Astrocyte of the spinal cord (primary cell): ENCODE measurements at regions not wholly inside any gene's neighbourhood (a gene's known extent, or its start where the extent isn't known, plus 50 kb on each side); places are given as distances from the start of the nearest gene placed in this dataset.

Source experiments
- DNase-seq: peaks from one replicate; pipeline ENCODE4 v3.0.0; 2011; ENCODE audit warnings: low read depth, low spot score
- H3K4me3 ChIP-seq: 2 replicates; pipeline ENCODE4 v1.5.1; 2011; ENCODE audit warnings: low read depth, mild to moderate bottlenecking, low read length, moderate library complexity
- in situ Hi-C: cut with HindIII; loops from 2 replicates; pipeline ENCODE4 v1.10.0; 2017; ENCODE audit warnings: low sequenced_read_pairs
- TF ChIP-seq, protein P1 (sequence below): IDR thresholded peaks from 2 replicates; pipeline ENCODE4 v1.5.1; 2012; ENCODE audit warnings: low read depth, mild to moderate bottlenecking, low read length, inconsistent platforms

DNA sequence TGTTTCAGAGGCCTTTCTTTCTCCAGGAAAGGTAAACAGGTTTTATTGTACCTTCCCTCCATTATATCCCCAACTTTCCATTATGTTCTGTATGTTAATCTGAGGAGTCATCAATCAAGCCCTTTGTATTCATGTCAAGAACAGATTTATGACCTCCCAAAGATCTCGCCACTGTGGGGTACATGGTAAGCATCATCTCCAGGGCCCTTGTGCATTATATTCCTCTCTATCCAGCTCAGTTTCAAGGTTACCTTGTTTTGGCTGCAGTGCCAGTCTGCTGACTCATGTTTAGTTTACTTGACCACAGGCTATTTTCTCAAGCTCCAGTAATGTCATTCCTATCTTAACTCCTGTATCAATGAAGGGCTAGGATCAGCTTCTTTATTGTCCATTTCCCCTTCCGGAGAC, 125.1 kb upstream of the FRMPD4 start:
- in situ Hi-C loops: no loop called here
- TF ChIP-seq, protein P1, sequence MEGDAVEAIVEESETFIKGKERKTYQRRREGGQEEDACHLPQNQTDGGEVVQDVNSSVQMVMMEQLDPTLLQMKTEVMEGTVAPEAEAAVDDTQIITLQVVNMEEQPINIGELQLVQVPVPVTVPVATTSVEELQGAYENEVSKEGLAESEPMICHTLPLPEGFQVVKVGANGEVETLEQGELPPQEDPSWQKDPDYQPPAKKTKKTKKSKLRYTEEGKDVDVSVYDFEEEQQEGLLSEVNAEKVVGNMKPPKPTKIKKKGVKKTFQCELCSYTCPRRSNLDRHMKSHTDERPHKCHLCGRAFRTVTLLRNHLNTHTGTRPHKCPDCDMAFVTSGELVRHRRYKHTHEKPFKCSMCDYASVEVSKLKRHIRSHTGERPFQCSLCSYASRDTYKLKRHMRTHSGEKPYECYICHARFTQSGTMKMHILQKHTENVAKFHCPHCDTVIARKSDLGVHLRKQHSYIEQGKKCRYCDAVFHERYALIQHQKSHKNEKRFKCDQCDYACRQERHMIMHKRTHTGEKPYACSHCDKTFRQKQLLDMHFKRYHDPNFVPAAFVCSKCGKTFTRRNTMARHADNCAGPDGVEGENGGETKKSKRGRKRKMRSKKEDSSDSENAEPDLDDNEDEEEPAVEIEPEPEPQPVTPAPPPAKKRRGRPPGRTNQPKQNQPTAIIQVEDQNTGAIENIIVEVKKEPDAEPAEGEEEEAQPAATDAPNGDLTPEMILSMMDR: no peak
- DNase-seq: peak; percentile 66
- H3K4me3 ChIP-seq: no peak overlapping the region

DNA sequence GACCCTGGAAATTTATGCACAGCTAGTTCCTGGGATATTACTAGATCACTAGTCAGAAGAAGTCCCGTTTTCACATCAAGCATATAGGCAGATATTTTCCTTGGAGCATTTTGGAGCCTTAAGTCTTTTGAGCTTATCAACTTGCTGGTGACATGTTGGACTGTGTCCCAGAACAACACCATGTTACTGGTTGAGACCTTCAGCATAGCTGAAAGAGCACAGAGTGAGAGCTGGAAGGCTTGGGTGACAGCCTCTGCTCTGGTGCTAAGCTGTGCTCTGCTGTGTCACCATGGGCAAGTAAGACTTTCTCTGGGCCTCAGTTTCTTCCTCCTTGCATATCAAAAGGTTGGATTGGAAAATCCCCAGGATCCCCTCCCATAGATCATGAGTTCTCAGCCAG, 116.6 kb upstream of the FRMPD4 start:
- TF ChIP-seq, protein P1: no peak
- no peak overlapping the region for H3K4me3 ChIP-seq
- in situ Hi-C loops: no loop called here
- no peak for DNase-seq

DNA sequence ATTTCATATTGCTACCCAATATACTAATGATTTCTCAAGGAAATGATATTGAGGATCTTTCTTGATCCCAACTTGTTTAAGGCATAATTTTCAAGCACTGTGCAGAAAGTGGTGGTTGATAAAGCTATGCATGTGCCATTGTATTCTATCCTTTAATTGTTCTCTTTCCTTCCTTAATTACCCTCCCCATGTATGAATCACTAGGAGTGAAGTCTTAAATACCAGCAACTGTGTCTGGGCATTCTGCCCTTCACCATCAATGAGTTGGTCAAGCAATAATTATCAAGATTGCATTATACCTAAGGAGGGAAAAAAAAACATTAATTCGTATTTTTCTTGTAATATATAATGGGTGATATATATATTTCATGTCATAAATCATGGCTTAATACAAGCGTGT, 111.8 kb upstream of the FRMPD4 start:
- DNase-seq: peak; percentile 12
- in situ Hi-C loops: no loop called here
- H3K4me3 ChIP-seq: no peak overlapping the region
- TF ChIP-seq, protein P1: no peak

- no peak overlapping the region for H3K4me3 ChIP-seq
- TF ChIP-seq, protein P1: no peak
- in situ Hi-C loops: no loop called here
- no peak for DNase-seq
Measured at GRCh38 chrX:12032082-12032481, 106.2 kb upstream of the FRMPD4 start.

DNA sequence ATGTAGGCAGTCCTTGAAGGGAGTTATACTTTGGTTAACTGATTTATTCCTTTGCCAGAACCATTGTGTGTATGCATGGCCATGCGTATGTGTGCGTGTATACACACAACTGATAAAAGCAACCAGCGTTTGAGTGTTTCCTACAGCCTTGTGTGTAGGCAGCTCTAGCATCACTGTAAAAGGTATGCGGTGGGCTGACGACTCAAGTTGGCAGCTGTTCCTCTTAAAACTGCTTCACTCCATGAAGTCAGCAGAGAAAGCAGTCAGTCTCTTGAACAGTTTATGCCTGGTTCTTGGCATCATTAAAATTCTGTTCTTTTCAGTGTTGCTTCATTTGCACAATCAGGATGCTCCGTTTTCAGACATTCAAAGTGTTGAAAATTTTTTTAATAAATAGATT, 103.5 kb upstream of the FRMPD4 start:
- in situ Hi-C loops: no loop called here
- TF ChIP-seq, protein P1: no peak
- no peak for DNase-seq
- H3K4me3 ChIP-seq: no peak overlapping the region

DNA sequence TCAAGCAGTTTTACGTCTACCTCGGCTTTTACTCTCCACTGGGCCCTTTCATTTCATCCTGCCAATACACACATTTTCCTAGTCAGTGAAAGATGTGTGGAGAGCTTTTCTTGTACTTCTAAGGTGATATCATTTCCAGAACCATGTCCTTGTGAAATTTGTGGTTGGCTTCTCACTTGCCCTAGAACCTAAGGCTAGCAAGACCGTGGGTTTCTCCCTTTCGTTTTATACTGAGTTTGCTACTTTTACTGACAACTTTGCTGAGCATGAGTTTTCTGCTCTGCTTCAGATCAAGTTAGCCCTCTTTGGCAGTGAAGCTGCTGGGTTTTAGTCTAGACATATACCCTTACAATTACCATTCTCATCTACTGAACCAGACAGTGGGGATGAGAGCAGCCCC, 95.7 kb upstream of the FRMPD4 start:
- H3K4me3 ChIP-seq: no peak overlapping the region
- TF ChIP-seq, protein P1: no peak
- DNase-seq: no peak
- in situ Hi-C loops: no loop called here

GRCh38 chrX:12052109-12052508, 86.2 kb upstream of the FRMPD4 start:
- in situ Hi-C loops: no loop called here
- H3K4me3 ChIP-seq: no peak overlapping the region
- TF ChIP-seq, protein P1: no peak
- DNase-seq: no peak
